Stimulated activated CD4-positive, alpha-beta T cell treated with anti-CD3 and anti-CD28 coated beads, TNF-alpha, amount 100 ng/mL, for 48 hours (primary cell): ENCODE measurements at regions not wholly inside any gene's neighbourhood (a gene's known extent, or its start where the extent isn't known, plus 50 kb on each side); places are given as distances from the start of the nearest gene placed in this dataset.
"Not testable (repeated sequence)": the region's sequence is repeated elsewhere in the genome, so short reads cannot be mapped to it uniquely, and the experiment has no call there.

ENCODE experiments used
- DNase-seq, 3 donors: peaks; one replicate each; pipeline ENCODE4 v3.0.0-alpha.2; 2020; ENCODE audit warnings: low read depth in 3 of 3

- DNase-seq = no peak
Measured at GRCh38 chr9:115400796-115401195, 282.8 kb upstream of the TNC start.

- no peak for DNase-seq
Measured at GRCh38 chr9:115401756-115402327, 283.9 kb upstream of the TNC start.

GRCh38 chr9:115403753-115404152, 285.8 kb upstream of the TNC start:
- no peak for DNase-seq

GRCh38 chr9:115404311-115404710, 286.4 kb upstream of the TNC start:
- DNase-seq = no peak

GRCh38 chr9:115411516-115411915, 293.6 kb upstream of the TNC start:
- DNase-seq = no peak

- DNase-seq = no peak
Measured at GRCh38 chr9:115411993-115412452, 294.1 kb upstream of the TNC start.

GRCh38 chr9:115412656-115413055, 294.7 kb upstream of the TNC start:
- no peak for DNase-seq

GRCh38 chr9:115413304-115413703, 295.3 kb upstream of the TNC start:
- no peak for DNase-seq

GRCh38 chr9:115413766-115414382, 295.9 kb upstream of the TNC start:
- no peak for DNase-seq

- no peak for DNase-seq
Measured at GRCh38 chr9:115414561-115414960, 296.6 kb upstream of the TNC start.

- no peak for DNase-seq
Measured at GRCh38 chr9:115415450-115415849, 297.5 kb upstream of the TNC start.

- no peak for DNase-seq
Measured at GRCh38 chr9:115416299-115416698, 298.3 kb upstream of the TNC start.

GRCh38 chr9:115418181-115418580, 300.2 kb upstream of the TNC start:
- DNase-seq = not testable (repeated sequence)

- DNase-seq = no peak
Measured at GRCh38 chr9:115422932-115423440, 305.0 kb upstream of the TNC start.

GRCh38 chr9:115423646-115424045, 305.7 kb upstream of the TNC start:
- DNase-seq = no peak

GRCh38 chr9:115425601-115426000, 307.6 kb upstream of the TNC start:
- DNase-seq = no peak

- DNase-seq = no peak
Measured at GRCh38 chr9:115437418-115437817, 319.5 kb upstream of the TNC start.

GRCh38 chr9:115439641-115440040, 321.7 kb upstream of the TNC start:
- no peak for DNase-seq

- DNase-seq = no peak
Measured at GRCh38 chr9:115442054-115442453, 324.1 kb upstream of the TNC start.

GRCh38 chr9:115443890-115444289, 325.9 kb upstream of the TNC start:
- no peak for DNase-seq

GRCh38 chr9:115444959-115445358, 327.0 kb upstream of the TNC start:
- no peak for DNase-seq

GRCh38 chr9:115445655-115446054, 327.7 kb upstream of the TNC start:
- no peak for DNase-seq

- no peak for DNase-seq
Measured at GRCh38 chr9:115456515-115456914, 338.6 kb upstream of the TNC start.

GRCh38 chr9:115461280-115461679, 343.3 kb upstream of the TNC start:
- no peak for DNase-seq
